ENCODE measurements at regions not wholly inside any gene's neighbourhood (a gene's known extent, or its start where the extent isn't known, plus 50 kb on each side); places are given as distances from the start of the nearest gene placed in this dataset.
"Not testable (repeated sequence)": the region's sequence is repeated elsewhere in the genome, so short reads cannot be mapped to it uniquely, and the experiment has no call there.

- DNase-seq: no peak
Measured at GRCh38 chr10:29791773-29792172, 157.0 kb upstream of the SVIL start.

DNA sequence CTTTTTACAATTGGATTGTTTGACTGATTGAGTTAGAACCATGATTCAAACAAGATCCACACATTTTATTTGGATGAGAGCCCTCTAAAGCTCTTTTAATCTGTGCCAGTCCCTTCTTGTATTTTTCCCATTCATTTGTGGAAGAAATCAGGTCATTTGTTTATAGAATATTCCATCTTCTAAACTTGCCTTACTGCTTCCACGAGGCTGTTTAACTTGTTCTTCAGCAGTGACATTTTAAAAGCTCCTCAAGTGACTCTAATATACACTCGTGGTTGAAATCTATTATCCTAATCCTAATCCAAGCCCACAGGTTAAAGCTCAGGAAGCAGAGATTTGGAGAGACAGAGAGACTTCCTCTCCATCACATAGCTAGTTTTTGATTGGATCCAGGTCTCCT, 155.4 kb upstream of the SVIL start:
- DNase-seq: peak; percentile 36

- no peak for DNase-seq
Measured at GRCh38 chr10:29788113-29788512, 153.3 kb upstream of the SVIL start.

- DNase-seq: no peak
Measured at GRCh38 chr10:29785701-29786100, 150.9 kb upstream of the SVIL start.

DNA sequence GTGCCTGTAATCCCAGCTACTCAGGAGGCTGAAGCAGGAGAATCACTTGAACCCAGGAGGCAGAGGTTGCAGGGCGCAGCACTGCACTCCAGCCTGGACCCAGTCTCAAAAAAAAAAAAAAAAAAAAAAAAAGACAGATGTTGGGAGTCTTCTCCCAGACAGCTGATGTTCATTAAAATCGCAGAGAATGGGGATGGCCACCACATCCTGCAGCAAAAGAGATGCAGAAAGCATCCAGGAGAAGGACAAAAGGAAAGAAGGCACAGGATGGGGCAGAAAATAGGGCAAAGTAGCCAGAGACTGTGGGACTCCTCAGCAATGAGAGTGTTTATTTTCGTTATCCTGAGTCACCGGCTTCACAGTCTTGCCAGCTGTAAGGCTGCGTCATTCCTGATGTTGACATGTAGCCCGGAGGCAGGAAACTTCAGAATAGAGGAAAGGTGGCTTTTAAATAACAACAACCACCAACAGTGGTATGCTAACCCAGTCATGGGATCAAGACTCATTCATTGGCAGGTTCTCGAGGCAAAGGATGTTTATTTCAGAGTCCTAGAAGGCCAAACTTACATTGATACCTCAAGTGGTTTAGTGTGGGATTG, 149.5 kb upstream of the SVIL start:
- DNase-seq: peak; percentile 65

GRCh38 chr10:29783201-29783947, 148.6 kb upstream of the SVIL start:
- DNase-seq: no peak

- no peak for DNase-seq
Measured at GRCh38 chr10:29780639-29781038, 145.9 kb upstream of the SVIL start.

DNA sequence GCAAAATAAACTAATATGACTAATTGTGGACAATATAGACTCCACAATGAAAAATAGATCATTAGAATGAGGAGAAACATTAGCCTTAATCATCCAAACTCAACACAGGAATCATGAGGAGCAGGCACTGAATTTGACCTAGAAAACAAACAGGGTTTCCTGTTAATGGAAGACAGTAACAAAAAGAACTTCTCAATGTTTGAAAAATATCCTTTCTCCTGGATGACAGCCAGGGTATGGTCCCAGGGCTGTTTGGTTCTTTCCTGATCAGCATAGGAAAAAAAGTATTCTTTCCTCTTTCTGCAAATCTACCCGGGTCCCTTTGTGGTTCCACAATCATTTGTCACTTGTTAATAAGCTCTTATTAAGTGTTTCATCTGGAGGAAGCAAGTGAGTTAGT, 145.3 kb upstream of the SVIL start:
- DNase-seq: no peak

DNA sequence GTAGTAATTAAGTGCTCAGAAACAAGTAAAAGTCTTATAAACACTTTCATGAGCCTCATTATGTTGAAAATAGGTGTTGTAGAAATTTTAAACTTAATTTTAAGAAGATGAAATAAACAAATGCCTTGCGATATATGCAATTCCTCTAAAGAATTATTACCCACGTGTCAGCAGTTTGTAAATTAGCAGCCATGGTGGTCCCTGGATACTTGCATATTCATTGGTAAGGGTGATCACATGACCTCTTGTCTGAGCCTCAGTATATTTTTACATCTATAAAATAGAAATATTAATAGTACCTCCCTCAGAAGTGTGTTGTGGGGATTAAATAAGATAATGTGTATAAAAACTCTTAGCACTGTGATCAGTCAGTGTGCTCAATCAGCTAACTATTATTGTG, 141.5 kb upstream of the SVIL start:
- no peak for DNase-seq

- DNase-seq: no peak
Measured at GRCh38 chr10:29774475-29774874, 139.7 kb upstream of the SVIL start.

DNA sequence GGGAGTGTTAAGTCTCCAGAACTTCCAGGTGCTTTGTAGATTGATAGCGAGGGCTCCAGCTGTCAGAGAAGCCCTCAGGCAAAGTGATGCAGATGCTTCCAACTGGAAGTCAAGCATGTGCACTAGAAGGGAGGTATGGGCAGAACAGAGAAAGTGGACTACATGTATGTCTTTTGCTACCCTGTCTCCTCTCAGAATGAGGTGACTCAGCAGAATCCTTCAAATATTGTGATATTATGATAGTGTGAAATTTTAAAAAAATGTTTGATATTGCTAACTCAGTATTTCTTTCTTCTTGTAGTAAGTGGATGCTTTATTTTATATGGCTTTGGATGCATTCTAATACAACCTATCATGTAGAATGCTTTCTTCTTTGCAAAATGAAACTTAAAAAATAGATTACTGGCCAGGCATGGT, 138.9 kb upstream of the SVIL start:
- no peak for DNase-seq

- no peak for DNase-seq
Measured at GRCh38 chr10:29772403-29772802, 137.6 kb upstream of the SVIL start.

DNA sequence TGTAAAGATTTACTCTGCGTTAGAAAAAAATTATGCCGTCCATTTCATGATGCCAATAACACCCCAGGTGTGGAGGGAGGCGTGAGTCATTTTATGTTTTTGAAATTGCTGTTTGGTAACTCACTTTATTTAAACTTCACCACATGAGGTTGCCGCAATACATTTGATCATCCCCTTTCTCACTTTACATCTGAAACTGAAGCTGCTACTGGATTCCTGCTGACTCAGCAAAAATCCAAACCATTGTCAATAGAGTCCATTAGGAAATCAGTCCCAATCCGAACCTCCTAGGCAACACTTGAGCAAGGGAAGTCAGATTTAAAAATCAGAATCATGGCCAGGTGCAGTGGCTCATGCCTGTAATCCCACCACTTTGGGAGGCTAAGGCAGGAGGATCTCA, 136.6 kb upstream of the SVIL start:
- DNase-seq: no peak

DNA sequence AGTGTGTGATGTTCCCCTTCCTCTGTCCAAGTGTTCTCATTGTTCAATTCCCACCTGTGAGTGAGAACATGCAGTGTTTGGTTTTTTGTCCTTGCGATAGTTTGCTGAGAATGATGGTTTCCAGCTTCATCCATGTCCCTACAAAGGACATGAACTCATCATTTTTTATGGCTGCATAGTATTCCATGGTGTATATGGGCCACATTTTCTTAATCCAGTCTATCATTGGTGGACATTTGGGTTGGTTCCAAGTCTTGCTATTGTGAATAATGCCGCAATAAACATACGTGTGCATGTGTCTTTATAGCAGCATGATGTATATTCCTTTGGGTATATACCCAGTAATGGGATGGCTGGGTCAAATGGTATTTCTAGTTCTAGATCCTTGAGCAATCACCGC, 134.5 kb upstream of the SVIL start:
- not testable (repeated sequence) for DNase-seq

GRCh38 chr10:29767968-29768367, 133.2 kb upstream of the SVIL start:
- no peak for DNase-seq

DNA sequence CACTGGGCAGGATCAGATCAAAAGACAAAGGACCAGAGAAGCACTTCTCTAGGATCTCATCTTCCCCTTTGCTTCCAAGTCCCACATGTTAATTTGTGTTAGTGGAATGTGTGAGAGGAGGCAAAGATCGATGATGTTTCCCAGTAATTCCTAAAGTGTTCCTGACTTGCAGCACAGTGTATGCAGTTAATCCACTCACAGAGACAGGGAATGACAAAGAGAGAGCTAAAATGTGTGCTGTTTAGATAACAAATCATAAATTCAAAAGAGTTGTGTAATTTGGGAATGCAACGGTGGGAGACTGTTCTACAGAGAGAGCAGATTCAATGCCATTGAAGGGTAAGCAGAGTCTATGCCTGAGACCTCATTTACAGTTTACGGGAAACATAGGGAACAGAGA, 132.0 kb upstream of the SVIL start:
- DNase-seq: no peak

- no peak for DNase-seq
Measured at GRCh38 chr10:29765330-29765729, 130.6 kb upstream of the SVIL start.

DNA sequence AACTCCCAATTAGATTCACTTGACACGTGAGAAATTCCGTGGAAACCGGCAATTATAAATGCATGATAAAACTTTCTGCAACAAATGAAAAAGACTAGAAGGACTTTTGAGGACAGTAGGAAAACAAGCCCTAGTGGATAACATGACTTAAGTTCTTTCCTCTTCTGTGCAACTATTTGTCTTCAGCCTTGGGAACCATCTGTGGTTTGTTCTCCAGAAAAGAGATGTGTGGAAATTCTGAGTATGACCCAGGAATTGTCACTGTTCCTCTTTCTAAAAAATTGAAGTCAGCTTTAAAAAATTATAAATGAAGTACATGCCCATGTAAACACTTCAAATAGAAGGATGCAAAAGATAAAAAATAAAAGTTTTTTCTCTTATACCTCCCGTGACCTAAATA, 128.6 kb upstream of the SVIL start:
- peak; percentile 31 for DNase-seq

DNA sequence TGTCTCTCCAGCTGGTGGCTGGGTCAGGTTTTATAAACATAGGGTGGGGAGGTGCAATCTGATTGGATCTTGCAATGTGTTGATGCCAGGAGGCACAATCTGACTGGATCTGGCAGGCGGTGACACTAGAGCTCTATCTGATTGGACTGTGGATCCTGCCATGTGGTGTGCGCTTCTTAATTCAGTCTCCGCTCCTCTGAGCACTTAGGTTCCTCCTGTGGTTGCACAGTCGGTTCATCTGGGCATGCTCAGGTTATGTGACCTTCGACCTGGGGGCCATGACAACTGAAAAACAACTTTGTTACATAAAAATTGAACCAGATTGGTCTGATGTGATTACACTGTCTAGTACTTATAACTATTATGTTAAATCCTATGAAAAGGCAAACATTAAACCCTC, 127.1 kb upstream of the SVIL start:
- no peak for DNase-seq

DNA sequence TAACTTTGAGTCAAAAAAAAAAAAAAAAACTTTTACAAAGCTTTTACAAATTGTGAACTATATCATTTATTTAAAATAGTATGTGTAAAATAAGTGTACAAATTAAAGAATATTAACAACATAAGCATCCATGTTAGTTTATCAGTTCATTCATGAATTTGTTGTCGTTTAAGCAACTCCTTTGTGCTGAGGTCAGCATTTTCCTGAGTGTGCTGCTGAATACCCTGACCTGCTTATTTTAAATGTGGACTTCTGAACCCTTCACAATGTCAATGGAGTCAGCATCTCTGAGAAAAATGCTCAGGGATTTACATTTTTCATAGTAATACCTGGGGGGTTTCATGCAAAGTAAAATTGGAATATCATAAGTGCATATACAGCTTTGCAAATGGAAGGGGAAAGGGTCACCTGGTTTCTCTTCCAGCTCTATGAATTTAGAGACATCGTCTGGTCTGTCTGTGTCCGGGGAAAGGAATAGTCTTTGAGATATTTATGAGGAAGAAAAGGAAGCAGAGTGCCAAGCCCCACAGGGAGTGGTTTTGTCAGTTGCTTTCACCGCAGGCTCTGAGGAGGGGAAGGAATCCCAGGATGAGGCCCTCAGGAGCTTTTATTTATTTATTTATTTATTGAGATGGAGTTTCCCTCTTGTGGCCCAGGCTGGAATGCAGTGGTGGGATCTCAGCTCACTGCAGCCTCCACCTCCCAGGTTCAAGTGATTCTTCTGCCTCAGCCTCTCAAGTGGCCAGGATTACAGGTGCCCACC, 125.5 kb upstream of the SVIL start:
- no peak for DNase-seq

- no peak for DNase-seq
Measured at GRCh38 chr10:29757551-29758297, 123.0 kb upstream of the SVIL start.

DNA sequence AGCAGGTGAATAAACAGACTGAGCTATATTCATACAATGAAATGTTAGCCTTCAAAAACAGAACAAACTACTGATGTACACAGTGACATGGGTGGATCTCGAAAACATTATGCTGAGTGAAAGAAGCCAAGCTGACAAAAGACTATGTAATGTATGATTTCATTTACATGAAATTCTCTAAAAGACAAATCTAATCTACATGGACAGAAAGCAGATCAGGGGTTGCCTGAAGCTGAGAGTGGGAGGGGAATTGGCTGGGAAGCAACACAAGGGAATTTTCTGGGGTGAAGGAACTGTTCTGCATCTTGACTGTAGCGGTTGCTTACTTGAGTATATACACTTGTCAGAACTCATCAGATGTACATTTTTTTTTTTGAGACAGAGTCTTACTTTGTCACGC, 121.7 kb upstream of the SVIL start:
- peak; percentile 92 for DNase-seq

- DNase-seq: no peak
Measured at GRCh38 chr10:29753283-29753682, 118.5 kb upstream of the SVIL start.
